EH (cell line): ENCODE measurements at regions not wholly inside any gene's neighbourhood (a gene's known extent, or its start where the extent isn't known, plus 50 kb on each side); places are given as distances from the start of the nearest gene placed in this dataset.
A peak's percentile ranks its signal among the peaks of the same experiment; 100 is the strongest.

ENCODE experiments used
- DNase-seq: peaks from one replicate; pipeline ENCODE4 v3.0.0-alpha.2; 2015; ENCODE audit warnings: low read depth

GRCh38 chr2:44825702-44826101, 115.8 kb upstream of the SIX3 start:
- DNase-seq, result no peak

- no peak for DNase-seq
Observed at GRCh38 chr2:44826601-44827000, 114.9 kb upstream of the SIX3 start.

- no peak for DNase-seq
Observed at GRCh38 chr2:44829771-44830170, 111.7 kb upstream of the SIX3 start.

DNA sequence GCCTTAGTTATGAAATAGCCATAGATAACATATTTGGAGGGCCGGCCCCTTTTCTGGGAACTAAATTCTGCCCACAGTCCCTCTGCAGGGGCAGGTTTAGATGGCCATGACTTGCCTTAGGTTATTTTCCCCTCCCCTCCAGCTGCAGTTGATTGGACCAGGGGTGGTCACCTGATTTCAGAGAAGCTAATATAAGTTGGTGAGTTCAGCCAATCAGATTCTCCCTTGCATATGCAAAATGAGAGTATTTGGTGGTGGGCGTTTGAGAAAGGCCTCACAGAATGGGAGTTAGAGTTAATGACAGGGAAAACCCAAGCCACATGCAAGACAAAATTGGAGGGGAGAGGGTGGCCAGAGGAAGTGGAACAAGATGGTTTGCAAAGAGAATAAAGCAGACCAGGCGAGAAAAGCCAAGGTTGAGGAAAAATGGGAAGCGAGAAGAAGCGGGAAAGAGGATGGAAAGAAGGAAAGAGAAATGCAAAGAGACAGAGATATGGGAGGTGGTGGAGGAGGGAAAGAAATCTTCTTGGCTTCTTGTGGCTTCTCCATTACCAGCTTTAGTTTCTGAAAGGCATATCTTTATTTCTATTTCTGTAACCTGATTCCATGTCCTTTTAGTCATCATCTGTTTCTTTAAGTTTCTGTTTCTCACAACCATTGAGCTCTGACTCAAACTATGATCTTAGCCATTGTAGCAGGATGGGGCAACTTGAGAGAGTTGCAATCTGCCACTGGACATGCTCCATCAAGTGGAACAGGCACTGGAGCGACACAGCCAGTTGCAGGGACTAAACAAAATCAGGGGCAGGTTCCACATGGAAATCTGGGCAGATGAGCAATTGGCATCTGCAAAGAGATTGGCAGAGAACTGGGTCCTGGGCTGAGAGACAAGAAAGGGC, 108.1 kb upstream of the SIX3 start:
- DNase-seq, result peak; percentile 2

GRCh38 chr2:44834656-44835055, 106.8 kb upstream of the SIX3 start:
- DNase-seq, result no peak

- DNase-seq, result no peak
Observed at GRCh38 chr2:44836174-44836573, 105.3 kb upstream of the SIX3 start.

DNA sequence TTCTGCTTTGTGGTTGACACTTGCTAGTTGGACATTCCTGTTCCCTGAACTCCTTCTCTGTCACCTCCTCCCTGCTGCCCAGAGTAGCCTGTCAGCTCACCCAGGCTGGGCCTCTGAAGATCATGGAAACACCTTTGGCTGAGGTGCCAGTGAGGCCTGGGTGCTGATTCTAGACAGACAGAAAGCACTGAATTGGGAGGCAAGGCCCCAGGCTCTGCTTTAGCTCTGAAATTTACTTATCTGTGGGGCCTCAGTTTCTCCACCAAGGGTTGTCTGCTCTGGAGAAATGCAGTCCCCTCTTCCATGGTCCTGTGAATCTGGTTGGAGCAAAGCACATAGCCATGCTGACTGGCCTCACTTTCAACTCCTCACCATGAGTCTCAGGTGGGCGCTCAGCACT, 104.6 kb upstream of the SIX3 start:
- DNase-seq, result no peak

DNA sequence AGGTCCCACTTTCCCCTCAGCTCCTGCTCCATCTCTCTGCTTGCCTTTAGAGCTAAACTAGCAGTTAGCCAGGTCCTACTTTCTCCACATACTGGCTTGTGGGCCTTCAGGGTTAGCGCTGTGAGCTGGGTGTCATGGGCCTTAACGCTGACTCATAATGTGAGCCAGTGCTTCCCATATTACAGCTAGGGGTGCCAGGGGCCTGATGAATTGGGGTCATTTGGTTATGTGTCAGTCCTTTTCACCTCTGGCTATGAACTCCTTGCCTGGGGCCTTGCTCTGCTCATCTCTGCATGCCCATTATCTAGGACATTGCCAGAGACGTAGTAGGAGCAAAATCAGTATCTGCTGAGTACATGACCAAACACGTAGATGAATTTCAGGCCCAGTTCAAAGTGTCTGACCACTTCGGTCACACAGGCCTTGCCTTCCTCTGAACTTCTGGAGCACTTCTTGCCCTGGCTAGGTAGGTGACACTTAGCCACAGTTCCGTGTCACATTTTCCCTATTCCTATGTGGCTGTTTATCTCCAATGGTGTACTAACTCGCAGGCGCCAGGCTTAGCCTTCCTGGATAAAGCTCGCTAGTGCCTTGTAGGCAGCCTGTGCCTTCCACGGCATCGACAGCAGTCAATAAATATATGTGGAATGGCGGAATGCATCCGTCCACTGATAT, 103.2 kb upstream of the SIX3 start:
- DNase-seq, result no peak

GRCh38 chr2:44839370-44839769, 102.1 kb upstream of the SIX3 start:
- DNase-seq, result no peak

DNA sequence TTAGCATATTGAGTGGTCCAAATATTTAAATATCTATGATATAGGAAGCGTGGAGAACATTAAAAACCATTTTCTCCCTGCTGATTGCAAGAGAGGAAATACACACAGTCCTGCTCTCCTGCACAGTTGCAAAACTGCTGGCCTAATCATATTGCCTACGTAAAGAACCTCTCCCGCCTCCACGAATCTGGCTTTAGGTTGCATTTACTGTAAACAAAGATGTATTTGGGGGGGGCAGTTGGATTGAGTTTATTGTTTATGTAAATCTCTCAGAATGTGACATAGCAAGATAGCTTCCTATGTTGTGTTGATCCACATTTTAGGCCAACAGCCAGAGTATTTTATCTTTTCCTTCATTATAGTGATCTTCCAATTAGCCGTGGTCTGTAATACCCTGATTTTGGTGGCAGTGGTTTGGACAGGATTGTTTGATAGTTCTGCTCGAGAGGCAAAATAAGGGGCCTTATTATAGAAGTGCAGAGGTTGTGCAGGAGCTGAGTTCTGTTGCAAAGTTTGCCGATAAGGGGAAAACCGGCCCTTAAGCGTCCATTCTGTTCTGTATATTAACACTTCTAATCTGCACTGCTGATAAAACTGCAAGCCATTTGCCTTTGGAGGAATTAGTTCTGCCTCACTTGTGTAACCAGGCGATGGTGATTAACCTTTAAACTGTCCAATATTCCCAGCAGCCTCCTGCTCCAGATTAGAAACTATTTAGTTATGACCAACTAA, 101.6 kb upstream of the SIX3 start:
- DNase-seq, result no peak

DNA sequence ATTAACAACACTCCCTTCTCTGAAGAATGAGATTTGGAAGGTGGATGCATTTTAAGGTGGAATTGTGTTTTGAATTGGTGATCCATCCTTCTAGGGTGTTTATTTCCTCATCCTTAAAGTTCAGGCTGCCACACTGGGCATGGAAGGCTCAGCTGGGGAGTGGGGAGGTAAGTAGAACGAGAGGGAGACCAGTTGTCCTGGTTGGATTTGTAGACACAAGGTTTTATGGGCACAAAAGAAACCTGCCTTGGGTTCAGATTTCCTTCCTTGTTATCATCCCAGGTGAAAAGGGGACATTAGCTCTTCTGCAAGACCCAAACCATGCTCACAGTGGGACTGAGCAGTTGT, 101.0 kb upstream of the SIX3 start:
- DNase-seq, result no peak

DNA sequence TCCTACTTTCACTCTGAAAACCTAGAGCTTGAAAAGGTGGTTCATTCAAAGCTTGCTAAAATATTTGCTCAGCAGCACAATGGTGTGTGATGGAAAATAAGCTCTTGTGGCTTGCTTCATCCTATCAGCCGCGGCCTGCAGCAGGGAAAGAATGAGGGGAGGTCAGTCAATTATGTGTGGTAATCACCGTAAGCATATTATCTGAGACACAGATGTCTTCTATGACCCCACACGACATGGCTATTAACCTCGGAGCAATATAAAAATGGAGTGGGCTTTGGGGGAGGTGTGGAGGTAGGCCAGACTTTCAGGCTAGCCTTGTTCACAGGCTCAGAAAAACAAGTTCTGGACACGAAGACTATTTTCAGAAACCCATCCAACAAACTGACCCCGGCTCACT, 98.4 kb upstream of the SIX3 start:
- no peak for DNase-seq

DNA sequence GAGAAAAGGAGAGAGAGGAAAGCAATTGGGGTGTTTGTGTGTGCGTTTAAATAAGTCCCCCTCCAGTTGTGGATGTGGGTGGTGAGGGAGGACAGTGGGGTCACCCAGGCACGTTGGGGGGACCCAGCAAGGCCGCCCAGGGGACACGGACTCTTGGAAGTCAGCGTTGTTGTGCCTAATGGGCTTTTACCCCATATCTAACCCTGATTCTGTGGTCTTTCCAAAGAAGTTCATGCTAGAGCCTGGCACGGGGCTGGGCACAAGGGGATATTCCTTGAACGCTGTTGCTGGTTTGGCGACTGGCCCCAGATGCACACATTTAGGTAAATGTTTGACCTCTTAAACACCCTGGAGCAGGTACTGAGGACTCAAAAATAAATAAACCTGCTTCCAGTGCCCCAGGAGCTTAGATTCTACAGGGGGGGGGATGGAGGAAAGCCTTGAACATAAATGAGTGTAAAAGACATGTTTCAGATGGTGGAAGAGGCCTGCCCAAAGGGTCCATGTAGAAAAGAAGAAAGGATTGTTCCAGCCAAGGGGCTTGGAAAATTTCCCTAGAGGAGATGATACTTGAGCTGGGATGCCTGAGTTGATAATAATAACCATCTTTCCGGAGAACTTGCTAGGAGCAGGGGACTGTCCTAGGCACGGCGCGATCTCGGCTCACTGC, 97.7 kb upstream of the SIX3 start:
- no peak for DNase-seq

- DNase-seq, result peak; percentile 4
Observed at GRCh38 chr2:44844651-44845270, 96.7 kb upstream of the SIX3 start.

DNA sequence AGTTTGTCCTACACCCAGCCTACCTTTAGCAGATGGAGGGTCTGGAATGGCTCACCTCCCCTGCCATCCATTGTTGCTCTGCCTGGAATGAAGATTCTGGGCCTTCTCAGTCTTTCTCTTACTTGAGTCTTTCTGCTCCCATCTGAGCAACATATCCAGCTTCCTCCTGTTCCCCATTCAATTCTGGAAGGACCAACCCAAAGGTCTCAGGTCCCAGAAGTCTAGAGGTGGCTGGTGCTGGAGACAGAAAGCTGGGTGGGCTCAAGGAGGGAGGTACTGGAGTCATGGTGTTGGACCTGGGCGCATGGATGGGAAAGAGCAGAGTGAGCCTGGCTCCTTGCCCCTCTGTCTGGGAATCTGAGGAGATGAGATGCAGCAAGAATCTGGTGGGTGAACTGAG, 93.5 kb upstream of the SIX3 start:
- DNase-seq, result no peak

DNA sequence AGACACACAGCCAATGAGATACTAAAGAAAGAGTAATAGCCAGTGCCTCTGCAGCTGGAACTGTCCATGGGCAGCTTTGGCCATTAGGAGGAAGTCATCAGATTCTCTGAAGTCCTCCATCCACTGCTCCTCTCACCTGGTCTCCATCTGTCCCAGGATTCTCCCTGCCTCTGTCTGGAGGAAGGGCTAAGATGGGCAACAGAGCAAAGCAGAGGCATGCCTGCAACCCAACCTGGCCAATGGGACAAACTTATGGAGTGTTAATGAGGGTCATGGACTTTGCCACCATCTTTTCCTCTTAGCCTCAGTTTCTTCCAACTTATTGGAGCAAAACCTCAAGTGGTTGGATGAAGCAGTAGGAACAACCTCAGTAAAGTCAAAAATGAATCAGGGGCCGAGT, 91.5 kb upstream of the SIX3 start:
- DNase-seq, result no peak

- DNase-seq, result no peak
Observed at GRCh38 chr2:44851518-44851917, 90.0 kb upstream of the SIX3 start.

GRCh38 chr2:44852594-44852993, 88.9 kb upstream of the SIX3 start:
- DNase-seq, result no peak

DNA sequence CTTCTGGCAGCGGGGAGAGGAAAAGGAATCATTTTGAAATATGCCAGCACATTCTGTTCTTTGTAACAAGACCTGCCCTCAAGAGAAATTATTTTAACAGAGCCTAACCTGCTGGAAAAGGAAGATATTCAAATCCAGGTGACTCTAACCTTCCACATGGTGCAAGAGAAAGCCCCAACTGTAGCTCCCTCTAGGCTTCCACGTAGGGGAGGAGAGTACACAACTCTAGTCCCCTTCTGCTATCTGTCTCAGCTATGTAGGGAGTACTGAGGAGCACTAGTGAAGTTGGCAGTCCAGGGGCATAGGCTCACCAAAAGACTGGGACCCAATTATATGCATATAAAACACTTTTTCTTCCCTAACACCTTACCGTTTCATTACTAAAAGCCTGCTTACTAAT, 82.2 kb upstream of the SIX3 start:
- DNase-seq, result no peak

DNA sequence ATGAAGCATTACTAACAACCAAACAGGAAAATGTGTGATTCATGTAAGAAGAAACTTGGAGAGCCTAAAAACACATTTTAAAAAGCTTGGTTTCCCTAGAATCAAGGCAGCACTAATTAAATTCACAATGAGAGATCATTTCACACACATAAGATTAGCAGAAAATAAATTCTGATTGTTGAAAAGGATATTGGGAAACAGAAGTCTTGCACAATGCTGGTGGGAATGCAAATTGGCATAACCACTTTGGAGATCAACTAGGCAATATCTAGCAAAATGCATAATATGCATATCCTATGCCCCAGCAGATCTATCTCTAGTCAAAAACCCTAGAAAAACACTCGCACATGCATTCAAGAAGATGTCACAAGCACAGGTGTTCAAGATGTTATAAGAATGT, 75.3 kb upstream of the SIX3 start:
- DNase-seq, result no peak

DNA sequence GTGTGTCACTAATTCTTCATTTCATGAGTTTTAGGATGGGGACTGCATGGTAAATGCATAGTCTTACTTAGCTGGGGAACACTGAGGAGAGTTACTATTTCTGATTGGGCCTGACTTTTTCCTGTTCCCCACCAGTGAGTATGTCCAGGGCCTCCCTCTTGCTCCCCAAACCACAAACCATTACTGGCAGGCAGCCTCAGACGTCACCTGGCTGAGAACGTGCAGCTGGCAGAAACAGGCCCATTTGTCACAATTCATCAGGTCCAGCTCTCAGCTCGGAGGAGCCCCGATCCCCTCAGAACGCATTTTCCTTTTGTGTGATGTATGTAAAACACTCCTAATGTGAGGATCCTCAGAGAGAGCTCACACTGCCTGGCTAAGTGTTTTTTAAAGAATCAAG, 71.7 kb upstream of the SIX3 start:
- no peak for DNase-seq

- no peak for DNase-seq
Observed at GRCh38 chr2:44877417-44877816, 64.1 kb upstream of the SIX3 start.
